ENCODE measurements at regions not wholly inside any gene's neighbourhood (a gene's known extent, or its start where the extent isn't known, plus 50 kb on each side); places are given as distances from the start of the nearest gene placed in this dataset.

DNA sequence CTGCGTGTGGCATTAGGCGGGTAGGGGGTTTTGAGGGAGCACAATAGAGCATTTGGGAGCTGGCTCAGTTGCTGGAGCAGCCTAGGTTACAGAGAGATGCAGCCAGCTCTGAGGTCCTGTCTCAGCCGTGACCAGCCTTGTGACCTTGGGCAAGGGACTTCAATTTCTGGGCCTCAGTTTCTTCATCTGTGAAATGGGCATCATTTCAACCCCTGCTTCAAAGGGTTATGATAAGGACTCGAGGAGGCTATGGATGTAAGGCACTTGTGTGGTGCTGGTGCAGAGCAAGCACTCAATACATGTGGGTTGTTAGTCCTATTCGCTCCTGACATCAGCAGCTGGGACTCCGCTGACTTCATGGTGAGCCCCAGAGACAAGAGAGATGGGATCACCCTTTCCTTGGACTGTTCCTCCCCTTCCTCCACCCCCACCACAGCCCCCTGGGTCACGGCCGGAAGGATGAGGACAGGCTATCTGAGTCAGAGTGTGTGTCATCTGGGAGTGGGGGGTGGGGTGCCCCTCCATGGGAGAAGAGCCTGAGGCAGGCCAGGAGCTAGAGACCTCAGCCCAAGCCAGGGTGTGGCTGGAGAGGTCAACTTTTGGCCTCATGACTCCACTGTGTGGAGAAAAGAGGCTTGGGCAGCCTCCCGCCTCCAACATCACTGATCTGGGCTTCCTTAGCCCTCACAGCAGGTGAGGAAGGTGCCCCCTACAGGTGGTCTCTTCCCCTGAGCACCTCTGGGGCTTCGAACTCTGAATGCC is 71.4 kb upstream of the ZBTB40 start:
- Histone ChIP-seq H3K27ac (ENCODE audit: low read depth in 1 of 2, low read length in 2 of 2) (no peak overlapping the region), H3K36me3 (ENCODE audit: control insufficient read depth in 1 of 2, insufficient read depth in 2 of 2, low read length in 1 of 2) (no peaks in the 10 kb centered on the region), H3K4me1 (ENCODE audit: control insufficient read depth in 1 of 2, insufficient read depth in 2 of 2, low read length in 2 of 2) (no peaks in the 10 kb centered on the region), H3K4me3 (ENCODE audit: low read length in 2 of 2) (no peak overlapping the region), H3K9me3 (ENCODE audit: control insufficient read depth, low read length) (no peaks in the 10 kb centered on the region), H3K27me3 (ENCODE audit: control insufficient read depth in 1 of 2, insufficient read depth in 2 of 2, low read length in 1 of 2) (no peaks in the 10 kb centered on the region)
- DNase-seq (no peak), ATAC-seq (ENCODE audit: low FRiP score) (no peak)
- 83 to 86% methylated on average over 10 of the region's 10 CpGs for WGBS, 2 donors
- intact Hi-C loops (cut with DNase I): no loop called here

GRCh38 chr1:22383526-22384294 is 67.9 kb upstream of the ZBTB40 start:
- no peaks in the 10 kb centered on the region for H3K4me1 ChIP-seq (ENCODE audit: control insufficient read depth in 1 of 2, insufficient read depth in 2 of 2, low read length in 2 of 2)
- no peaks in the 10 kb centered on the region for H3K27me3 ChIP-seq (ENCODE audit: control insufficient read depth in 1 of 2, insufficient read depth in 2 of 2, low read length in 1 of 2)
- H3K4me3 ChIP-seq (ENCODE audit: low read length in 2 of 2): no peak overlapping the region
- H3K27ac ChIP-seq (ENCODE audit: low read depth in 1 of 2, low read length in 2 of 2): no peak overlapping the region
- H3K9me3 ChIP-seq (ENCODE audit: control insufficient read depth, low read length): no peaks in the 10 kb centered on the region
- intact Hi-C loops (cut with DNase I): no loop called here
- ATAC-seq (ENCODE audit: low FRiP score) (no peak), DNase-seq (peak in 1 of 2 donors; percentile 70)
- no peaks in the 10 kb centered on the region for H3K36me3 ChIP-seq (ENCODE audit: control insufficient read depth in 1 of 2, insufficient read depth in 2 of 2, low read length in 1 of 2)
- WGBS, 2 donors: 81% methylated on average over 22 of the region's 22 CpGs

- intact Hi-C loops (cut with DNase I): no loop called here
- 65 to 67% methylated on average over 4 of the region's 4 CpGs for WGBS, 2 donors
- no peaks in the 10 kb centered on the region for H3K27me3 ChIP-seq (ENCODE audit: control insufficient read depth in 1 of 2, insufficient read depth in 2 of 2, low read length in 1 of 2)
Measured at GRCh38 chr1:22385537-22385936, 66.1 kb upstream of the ZBTB40 start.

DNA sequence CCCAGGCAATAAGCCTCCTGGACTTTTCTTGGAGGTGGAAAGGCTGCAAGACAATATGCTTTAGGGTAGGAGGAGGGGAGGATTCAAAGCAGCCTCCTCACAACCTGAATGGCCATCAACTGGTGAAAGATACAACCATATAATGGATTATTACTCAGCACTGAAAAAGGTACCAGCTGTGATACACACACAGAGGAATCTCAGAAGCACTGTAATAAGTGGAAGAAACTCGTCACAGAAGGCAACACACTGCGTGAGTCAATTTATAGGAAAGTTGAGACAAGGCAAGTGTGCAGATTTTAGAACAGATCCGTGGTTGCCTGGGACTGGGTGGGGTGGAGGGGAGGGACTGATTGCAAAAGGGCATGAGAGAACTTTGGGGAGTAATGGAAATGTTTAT is 64.9 kb upstream of the ZBTB40 start:
- intact Hi-C loops (cut with DNase I): no loop called here
- Histone ChIP-seq H3K4me1 (ENCODE audit: control insufficient read depth in 1 of 2, insufficient read depth in 2 of 2, low read length in 2 of 2) (no peaks in the 10 kb centered on the region), H3K27ac (ENCODE audit: low read depth in 1 of 2, low read length in 2 of 2) (no peak overlapping the region), H3K4me3 (ENCODE audit: low read length in 2 of 2) (no peak overlapping the region), H3K36me3 (ENCODE audit: control insufficient read depth in 1 of 2, insufficient read depth in 2 of 2, low read length in 1 of 2) (no peaks in the 10 kb centered on the region), H3K9me3 (ENCODE audit: control insufficient read depth, low read length) (no peaks in the 10 kb centered on the region), H3K27me3 (ENCODE audit: control insufficient read depth in 1 of 2, insufficient read depth in 2 of 2, low read length in 1 of 2) (no peaks in the 10 kb centered on the region)
- WGBS, 2 donors: 79 to 81% methylated on average over 3 of the region's 3 CpGs
- ATAC-seq (ENCODE audit: low FRiP score): no peak
- DNase-seq: peak in 1 of 2 donors; percentile 11

More at GRCh38 chr1:22385537-22385936, 66.1 kb upstream of the ZBTB40 start:
- DNase-seq (no peak), ATAC-seq (ENCODE audit: low FRiP score) (no peak)
- H3K4me1 ChIP-seq (ENCODE audit: control insufficient read depth in 1 of 2, insufficient read depth in 2 of 2, low read length in 2 of 2): no peaks in the 10 kb centered on the region
- no peak overlapping the region for H3K27ac ChIP-seq (ENCODE audit: low read depth in 1 of 2, low read length in 2 of 2)
- H3K4me3 ChIP-seq (ENCODE audit: low read length in 2 of 2): no peak overlapping the region
- no peaks in the 10 kb centered on the region for H3K9me3 ChIP-seq (ENCODE audit: control insufficient read depth, low read length)
- no peaks in the 10 kb centered on the region for H3K36me3 ChIP-seq (ENCODE audit: control insufficient read depth in 1 of 2, insufficient read depth in 2 of 2, low read length in 1 of 2)

GRCh38 chr1:22387919-22388580 is 63.6 kb upstream of the ZBTB40 start:
- no peak for ATAC-seq (ENCODE audit: low FRiP score)
- WGBS, 2 donors: 28 to 40% methylated on average over 13 of the region's 13 CpGs
- no peaks in the 10 kb centered on the region for H3K36me3 ChIP-seq (ENCODE audit: control insufficient read depth in 1 of 2, insufficient read depth in 2 of 2, low read length in 1 of 2)
- H3K9me3 ChIP-seq (ENCODE audit: control insufficient read depth, low read length): no peaks in the 10 kb centered on the region
- H3K27ac ChIP-seq (ENCODE audit: low read depth in 1 of 2, low read length in 2 of 2): no peak overlapping the region
- H3K4me1 ChIP-seq (ENCODE audit: control insufficient read depth in 1 of 2, insufficient read depth in 2 of 2, low read length in 2 of 2): no peaks in the 10 kb centered on the region
- intact Hi-C loops (cut with DNase I): no loop called here
- peak in 1 of 2 donors; percentile 7 for DNase-seq
- no peak overlapping the region for H3K4me3 ChIP-seq (ENCODE audit: low read length in 2 of 2)
- H3K27me3 ChIP-seq (ENCODE audit: control insufficient read depth in 1 of 2, insufficient read depth in 2 of 2, low read length in 1 of 2): no peaks in the 10 kb centered on the region

GRCh38 chr1:22388671-22389450 is 62.8 kb upstream of the ZBTB40 start:
- H3K27ac ChIP-seq (ENCODE audit: low read depth in 1 of 2, low read length in 2 of 2): no peak overlapping the region
- no peaks in the 10 kb centered on the region for H3K9me3 ChIP-seq (ENCODE audit: control insufficient read depth, low read length)
- ATAC-seq (ENCODE audit: low FRiP score): no peak
- DNase-seq: peak in 1 of 2 donors; percentile 47
- H3K36me3 ChIP-seq (ENCODE audit: control insufficient read depth in 1 of 2, insufficient read depth in 2 of 2, low read length in 1 of 2): no peaks in the 10 kb centered on the region
- 37 to 41% methylated on average over 19 of the region's 19 CpGs for WGBS, 2 donors
- no peaks in the 10 kb centered on the region for H3K4me1 ChIP-seq (ENCODE audit: control insufficient read depth in 1 of 2, insufficient read depth in 2 of 2, low read length in 2 of 2)
- H3K27me3 ChIP-seq (ENCODE audit: control insufficient read depth in 1 of 2, insufficient read depth in 2 of 2, low read length in 1 of 2): no peaks in the 10 kb centered on the region
- intact Hi-C loops (cut with DNase I): no loop called here
- no peak overlapping the region for H3K4me3 ChIP-seq (ENCODE audit: low read length in 2 of 2)

DNA sequence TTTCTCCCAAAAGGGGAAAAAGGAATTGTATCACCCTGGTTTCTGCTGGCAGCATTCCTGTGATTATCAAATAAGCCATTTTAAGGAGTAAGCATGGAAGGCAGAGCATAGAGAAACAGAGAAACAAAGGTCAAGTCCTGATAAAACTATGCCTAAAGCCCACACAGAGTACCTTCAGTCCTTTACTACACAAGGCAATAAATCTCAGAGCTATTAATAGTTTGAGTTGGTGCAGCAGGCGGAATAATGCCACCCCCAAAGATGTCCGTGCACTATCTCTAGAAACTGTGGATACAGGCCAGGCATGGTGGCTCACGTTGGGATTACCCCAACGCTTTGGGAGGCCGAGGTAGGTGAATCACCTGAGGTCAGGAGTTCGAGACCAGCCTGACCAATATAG is 58.1 kb upstream of the ZBTB40 start:
- Histone ChIP-seq H3K4me1 (ENCODE audit: control insufficient read depth in 1 of 2, insufficient read depth in 2 of 2, low read length in 2 of 2) (no peaks in the 10 kb centered on the region), H3K9me3 (ENCODE audit: control insufficient read depth, low read length) (no peaks in the 10 kb centered on the region), H3K27ac (ENCODE audit: low read depth in 1 of 2, low read length in 2 of 2) (no peak overlapping the region), H3K36me3 (ENCODE audit: control insufficient read depth in 1 of 2, insufficient read depth in 2 of 2, low read length in 1 of 2) (no peaks in the 10 kb centered on the region), H3K27me3 (ENCODE audit: control insufficient read depth in 1 of 2, insufficient read depth in 2 of 2, low read length in 1 of 2) (no peaks in the 10 kb centered on the region), H3K4me3 (ENCODE audit: low read length in 2 of 2) (no peak overlapping the region)
- peak in 1 of 2 donors; percentile 32 for DNase-seq
- intact Hi-C loops (cut with DNase I): no loop called here
- WGBS, 2 donors: 56 to 66% methylated on average over 6 of the region's 6 CpGs
- no peak for ATAC-seq (ENCODE audit: low FRiP score)

- no peaks in the 10 kb centered on the region for H3K4me1 ChIP-seq (ENCODE audit: control insufficient read depth in 1 of 2, insufficient read depth in 2 of 2, low read length in 2 of 2)
- H3K36me3 ChIP-seq (ENCODE audit: control insufficient read depth in 1 of 2, insufficient read depth in 2 of 2, low read length in 1 of 2): no peaks in the 10 kb centered on the region
- DNase-seq (no peak), ATAC-seq (ENCODE audit: low FRiP score) (no peak)
- WGBS, 2 donors: 54 to 56% methylated on average over 11 of the region's 11 CpGs
- intact Hi-C loops (cut with DNase I): no loop called here
- H3K4me3 ChIP-seq (ENCODE audit: low read length in 2 of 2): no peak overlapping the region
- H3K9me3 ChIP-seq (ENCODE audit: control insufficient read depth, low read length): no peaks in the 10 kb centered on the region
- no peak overlapping the region for H3K27ac ChIP-seq (ENCODE audit: low read depth in 1 of 2, low read length in 2 of 2)
- H3K27me3 ChIP-seq (ENCODE audit: control insufficient read depth in 1 of 2, insufficient read depth in 2 of 2, low read length in 1 of 2): no peaks in the 10 kb centered on the region
Measured at GRCh38 chr1:22398656-22399420, 52.8 kb upstream of the ZBTB40 start.

Measured in aorta (tissue), 5 donors.